Testis (tissue), 2 donors: ENCODE measurements at regions not wholly inside any gene's neighbourhood (a gene's known extent, or its start where the extent isn't known, plus 50 kb on each side); places are given as distances from the start of the nearest gene placed in this dataset.

ENCODE experiments used
- CTCF ChIP-seq, 3 experiments: fragments of 450-650 bp in 2 of 3; fragments of 200-600 bp in 1 of 3; sonication (generic) in 1 of 3; IDR thresholded peaks; one replicate each; pipeline ENCODE4 v1.5.1; 2016 to 2019; ENCODE audit warnings: antibody characterized with exemption in 3 of 3, mild to moderate bottlenecking in 2 of 3, moderate library complexity in 1 of 3
- POLR2A ChIP-seq: fragments of 450-650 bp; IDR thresholded peaks from one replicate; pipeline ENCODE4 v1.6.1; 2017; ENCODE audit warnings: antibody characterized with exemption, mild to moderate bottlenecking, moderate library complexity

DNA sequence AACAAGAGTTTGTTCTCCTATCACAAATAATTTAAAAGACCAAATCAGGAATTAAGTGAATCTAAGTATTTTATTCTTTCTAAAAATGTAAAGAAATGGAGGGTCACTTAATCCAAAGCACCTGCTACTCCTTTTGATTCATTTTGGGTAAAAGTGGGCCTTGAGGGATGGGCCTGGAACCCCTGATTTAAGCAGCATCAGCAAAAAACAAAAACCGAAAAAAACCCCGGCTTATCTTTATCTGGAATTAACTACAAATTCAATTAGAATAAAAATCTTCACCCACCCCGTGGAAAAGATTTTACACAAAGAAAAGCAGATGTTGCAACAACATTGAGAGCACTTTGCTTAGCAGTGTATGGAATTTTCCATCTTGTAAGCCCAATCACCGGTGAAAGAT lies 1018.2 kb downstream of the MCTP2 start:
- TF ChIP-seq CTCF (IDR thresholded peaks at IDR 0.05) (no peak), POLR2A (no peak)
